ENCODE measurements at regions not wholly inside any gene's neighbourhood (a gene's known extent, or its start where the extent isn't known, plus 50 kb on each side); places are given as distances from the start of the nearest gene placed in this dataset.

DNA sequence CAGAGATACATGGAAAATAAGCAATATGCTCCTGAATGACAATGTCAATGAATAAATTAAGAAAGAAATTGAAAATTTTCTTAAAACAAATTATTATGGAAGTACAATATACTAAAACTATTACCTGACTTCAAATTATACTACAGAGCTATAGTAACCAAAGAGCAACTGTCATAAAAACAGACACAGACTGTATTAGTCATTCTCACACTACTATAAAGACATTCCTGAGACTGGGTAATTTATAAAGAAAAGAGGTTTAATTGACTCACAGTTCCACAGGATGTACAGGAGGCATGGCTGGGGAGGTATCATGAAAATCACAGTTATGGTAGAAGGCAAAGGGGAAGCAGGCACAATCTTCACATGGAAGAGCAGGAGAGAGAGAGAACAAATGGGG is 60.0 kb upstream of the CYSLTR1 start:
- intact Hi-C loops (cut with micrococcal nuclease) (no loop called here), in situ Hi-C loops (cut with MboI) (no loop called here)
- no peak for FAIRE-seq
- no peak for TF ChIP-seq HDAC1 (IDR thresholded peaks at IDR 0.05)
- TF ChIP-seq, protein P1, sequence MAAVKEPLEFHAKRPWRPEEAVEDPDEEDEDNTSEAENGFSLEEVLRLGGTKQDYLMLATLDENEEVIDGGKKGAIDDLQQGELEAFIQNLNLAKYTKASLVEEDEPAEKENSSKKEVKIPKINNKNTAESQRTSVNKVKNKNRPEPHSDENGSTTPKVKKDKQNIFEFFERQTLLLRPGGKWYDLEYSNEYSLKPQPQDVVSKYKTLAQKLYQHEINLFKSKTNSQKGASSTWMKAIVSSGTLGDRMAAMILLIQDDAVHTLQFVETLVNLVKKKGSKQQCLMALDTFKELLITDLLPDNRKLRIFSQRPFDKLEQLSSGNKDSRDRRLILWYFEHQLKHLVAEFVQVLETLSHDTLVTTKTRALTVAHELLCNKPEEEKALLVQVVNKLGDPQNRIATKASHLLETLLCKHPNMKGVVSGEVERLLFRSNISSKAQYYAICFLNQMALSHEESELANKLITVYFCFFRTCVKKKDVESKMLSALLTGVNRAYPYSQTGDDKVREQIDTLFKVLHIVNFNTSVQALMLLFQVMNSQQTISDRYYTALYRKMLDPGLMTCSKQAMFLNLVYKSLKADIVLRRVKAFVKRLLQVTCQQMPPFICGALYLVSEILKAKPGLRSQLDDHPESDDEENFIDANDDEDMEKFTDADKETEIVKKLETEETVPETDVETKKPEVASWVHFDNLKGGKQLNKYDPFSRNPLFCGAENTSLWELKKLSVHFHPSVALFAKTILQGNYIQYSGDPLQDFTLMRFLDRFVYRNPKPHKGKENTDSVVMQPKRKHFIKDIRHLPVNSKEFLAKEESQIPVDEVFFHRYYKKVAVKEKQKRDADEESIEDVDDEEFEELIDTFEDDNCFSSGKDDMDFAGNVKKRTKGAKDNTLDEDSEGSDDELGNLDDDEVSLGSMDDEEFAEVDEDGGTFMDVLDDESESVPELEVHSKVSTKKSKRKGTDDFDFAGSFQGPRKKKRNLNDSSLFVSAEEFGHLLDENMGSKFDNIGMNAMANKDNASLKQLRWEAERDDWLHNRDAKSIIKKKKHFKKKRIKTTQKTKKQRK (IDR thresholded peaks at IDR 0.05; ENCODE audit: borderline replicate concordance, low read depth, low read length), result no peak
- TF ChIP-seq, protein P2, sequence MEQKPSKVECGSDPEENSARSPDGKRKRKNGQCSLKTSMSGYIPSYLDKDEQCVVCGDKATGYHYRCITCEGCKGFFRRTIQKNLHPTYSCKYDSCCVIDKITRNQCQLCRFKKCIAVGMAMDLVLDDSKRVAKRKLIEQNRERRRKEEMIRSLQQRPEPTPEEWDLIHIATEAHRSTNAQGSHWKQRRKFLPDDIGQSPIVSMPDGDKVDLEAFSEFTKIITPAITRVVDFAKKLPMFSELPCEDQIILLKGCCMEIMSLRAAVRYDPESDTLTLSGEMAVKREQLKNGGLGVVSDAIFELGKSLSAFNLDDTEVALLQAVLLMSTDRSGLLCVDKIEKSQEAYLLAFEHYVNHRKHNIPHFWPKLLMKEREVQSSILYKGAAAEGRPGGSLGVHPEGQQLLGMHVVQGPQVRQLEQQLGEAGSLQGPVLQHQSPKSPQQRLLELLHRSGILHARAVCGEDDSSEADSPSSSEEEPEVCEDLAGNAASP (IDR thresholded peaks at IDR 0.05), result no peak
- TF ChIP-seq E2F6 (IDR thresholded peaks at IDR 0.05; ENCODE audit: borderline replicate concordance in 1 of 2, extremely low read depth in 1 of 2, insufficient read depth in 1 of 2, insufficient read length in 1 of 2, low read depth in 1 of 2, low read length in 1 of 2, poor library complexity in 1 of 2, severe bottlenecking in 1 of 2), result no peak
- no peak for TF ChIP-seq KDM5B (IDR thresholded peaks at IDR 0.05; ENCODE audit: insufficient replicate concordance, low read depth, low read length)
- TF ChIP-seq, protein P3, sequence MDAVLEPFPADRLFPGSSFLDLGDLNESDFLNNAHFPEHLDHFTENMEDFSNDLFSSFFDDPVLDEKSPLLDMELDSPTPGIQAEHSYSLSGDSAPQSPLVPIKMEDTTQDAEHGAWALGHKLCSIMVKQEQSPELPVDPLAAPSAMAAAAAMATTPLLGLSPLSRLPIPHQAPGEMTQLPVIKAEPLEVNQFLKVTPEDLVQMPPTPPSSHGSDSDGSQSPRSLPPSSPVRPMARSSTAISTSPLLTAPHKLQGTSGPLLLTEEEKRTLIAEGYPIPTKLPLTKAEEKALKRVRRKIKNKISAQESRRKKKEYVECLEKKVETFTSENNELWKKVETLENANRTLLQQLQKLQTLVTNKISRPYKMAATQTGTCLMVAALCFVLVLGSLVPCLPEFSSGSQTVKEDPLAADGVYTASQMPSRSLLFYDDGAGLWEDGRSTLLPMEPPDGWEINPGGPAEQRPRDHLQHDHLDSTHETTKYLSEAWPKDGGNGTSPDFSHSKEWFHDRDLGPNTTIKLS (IDR thresholded peaks at IDR 0.05; ENCODE audit: borderline replicate concordance, low read depth), result no peak

More for the DNA sequence above, 60.0 kb upstream of the CYSLTR1 start:
- H3K36me3 ChIP-seq (ENCODE audit: control insufficient read depth, insufficient read depth, low read length), result no peaks in the 10 kb centered on the region
- no peak overlapping the region for H3K9ac ChIP-seq (ENCODE audit: insufficient read depth in 1 of 2, low read depth in 2 of 2, low read length in 2 of 2)
- H3K27ac ChIP-seq (ENCODE audit: extremely low read depth, low read depth, low read length), result no peak overlapping the region
- no peaks in the 10 kb centered on the region for H3K9me1 ChIP-seq (ENCODE audit: control insufficient read depth, insufficient read depth, low read length)
- no TSS peak for BruUV-seq (replicated peaks)
- H4K20me1 ChIP-seq (replicated peaks; ENCODE audit: control insufficient read depth, insufficient read depth, low read length), result no peaks in the 10 kb centered on the region
- no peaks in the 10 kb centered on the region for H3K79me2 ChIP-seq (ENCODE audit: control insufficient read depth, insufficient read depth, low read length)
- no peak for DNase-seq (ENCODE audit: extremely low read depth in 1 of 4, low spot score in 3 of 4)
- no peaks in the 10 kb centered on the region for H3K27me3 ChIP-seq (ENCODE audit: control insufficient read depth in 2 of 2, insufficient read depth in 2 of 2, low read length in 2 of 2)
- ChIA-PET POLR2A (no interaction called here), CTCF (ENCODE audit: low intra/inter-chr PET ratio) (no interaction called here)
- ATAC-seq, result no peak
- no peak overlapping the region for H3K4me3 ChIP-seq
- H3K4me2 ChIP-seq (ENCODE audit: insufficient read depth, low read length), result no peak overlapping the region
- H3K9me3 ChIP-seq (replicated peaks; ENCODE audit: control insufficient read depth, insufficient read depth, low read depth, low read length), result no peaks in the 10 kb centered on the region
- H3K4me1 ChIP-seq (replicated peaks in 1 of 2; ENCODE audit: control insufficient read depth in 2 of 2, insufficient read depth in 2 of 2, low read length in 2 of 2), result no peaks in the 10 kb centered on the region
- H2AFZ ChIP-seq (ENCODE audit: low read depth, low read length), result no peak overlapping the region

All from K562 (cell line).